HG02610 (cell line): ENCODE measurements at regions not wholly inside any gene's neighbourhood (a gene's known extent, or its start where the extent isn't known, plus 50 kb on each side); places are given as distances from the start of the nearest gene placed in this dataset.

Source experiments
- ATAC-seq: cut with Tn5 transposase; IDR thresholded peaks from one replicate; pipeline ENCODE4 v1.9.1; 2021; ENCODE audit warnings: mild to moderate bottlenecking, moderate library complexity; ENCODE audit not compliant: unreplicated experiment

DNA sequence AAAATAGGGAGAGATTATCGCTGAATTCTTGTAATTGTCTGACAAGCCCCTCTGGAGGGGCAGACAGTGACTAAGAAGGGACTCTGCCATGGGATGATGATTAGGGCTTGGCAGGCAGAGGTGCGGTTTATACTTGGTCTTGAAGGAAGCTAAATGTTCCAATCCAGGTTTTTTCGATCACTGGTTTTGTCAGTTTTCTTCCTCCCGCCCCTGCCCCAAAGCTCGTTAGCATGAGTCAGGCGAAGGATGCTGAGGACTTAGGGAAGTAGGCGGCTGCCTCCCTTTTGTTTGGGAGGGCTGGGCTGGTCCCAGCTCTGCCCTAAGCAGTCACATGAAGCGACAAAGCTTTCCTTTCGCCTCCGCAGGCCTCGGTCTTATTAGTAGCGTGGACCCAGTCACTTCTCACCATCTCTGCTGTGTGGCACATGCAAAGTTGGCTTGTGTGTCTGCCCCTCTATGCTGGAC lies 314.2 kb downstream of the CDC5L start:
- ATAC-seq: no peak

DNA sequence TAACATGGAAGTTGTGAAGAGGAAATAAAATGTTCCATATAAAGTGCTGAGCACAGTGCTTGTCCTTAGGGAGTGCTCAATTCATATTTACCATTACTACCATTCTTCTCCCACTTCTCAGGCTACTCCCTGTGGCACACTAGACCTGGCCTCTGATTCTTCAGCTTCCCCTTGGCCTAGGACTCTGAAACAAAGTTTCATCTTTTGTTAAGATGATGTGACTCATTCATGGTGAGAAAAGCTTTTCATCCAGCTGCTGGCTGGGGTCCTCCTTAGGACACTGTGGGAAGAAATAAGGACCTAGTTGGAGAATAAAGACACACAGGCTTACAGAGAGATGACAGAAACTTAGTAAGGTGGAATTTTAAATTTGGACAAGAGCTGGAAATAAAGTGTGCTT lies 314.8 kb downstream of the CDC5L start:
- no peak for ATAC-seq

DNA sequence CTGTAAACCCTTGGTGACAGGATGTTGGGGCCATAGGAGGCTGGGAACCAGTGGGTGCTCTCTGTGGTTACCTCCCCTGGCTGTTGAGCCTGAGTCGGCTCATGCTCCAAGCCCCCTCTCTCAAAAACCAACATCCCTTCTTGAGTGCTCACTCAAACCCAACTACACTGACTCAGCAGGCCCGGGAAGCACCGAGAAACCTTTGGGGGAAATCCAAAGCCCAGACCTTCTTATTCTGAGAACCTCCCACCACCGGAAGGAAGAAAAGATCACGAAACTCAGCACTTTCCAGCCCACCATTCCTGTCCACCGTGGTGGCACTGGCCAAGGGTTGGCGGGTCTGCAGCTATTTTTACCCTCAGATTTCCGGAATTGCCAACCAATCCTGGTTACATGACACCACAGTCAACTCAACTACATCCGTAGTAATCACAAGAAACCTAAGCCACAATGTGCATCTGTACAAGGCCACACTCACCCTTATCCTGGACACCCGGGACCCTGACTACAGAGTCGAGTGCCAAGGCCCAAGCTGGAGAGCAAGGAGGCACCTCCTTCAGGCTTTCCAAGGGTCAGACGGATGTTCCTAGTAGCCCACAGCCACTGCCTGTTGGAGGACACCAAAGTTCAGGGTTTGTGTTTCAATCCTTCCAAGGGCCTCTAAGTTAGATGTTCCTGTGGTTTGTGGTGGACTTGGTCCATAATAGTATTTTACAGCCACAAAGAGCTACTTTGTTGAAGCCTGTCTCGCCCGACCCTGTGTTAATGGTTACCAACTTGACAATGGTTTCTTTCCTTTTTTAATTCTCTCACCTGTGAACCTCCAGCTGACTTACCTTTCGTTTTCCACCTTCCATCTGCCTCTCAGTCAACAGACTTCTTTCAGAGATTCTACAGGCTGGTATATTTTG lies 317.0 kb downstream of the CDC5L start:
- peak; percentile 71 for ATAC-seq

DNA sequence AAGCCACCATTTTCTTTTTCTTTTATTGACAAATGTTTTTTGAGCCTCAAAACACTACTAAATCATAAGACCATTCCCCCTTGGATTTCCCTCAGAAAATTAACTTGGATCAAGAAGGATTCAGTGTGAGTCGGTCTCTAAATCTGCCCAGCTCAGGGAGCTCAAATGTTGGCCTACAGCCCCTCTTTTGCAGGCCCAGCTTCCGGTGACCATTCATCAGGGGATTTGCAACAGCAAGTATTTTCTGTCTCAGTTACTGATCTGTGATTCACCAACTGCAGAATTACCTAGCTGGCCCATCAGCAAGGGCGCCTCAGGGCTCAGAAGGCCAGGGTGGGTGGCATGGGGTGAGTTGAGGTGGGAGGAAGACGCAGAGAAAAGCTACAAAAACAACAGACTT lies 318.1 kb downstream of the CDC5L start:
- no peak for ATAC-seq

DNA sequence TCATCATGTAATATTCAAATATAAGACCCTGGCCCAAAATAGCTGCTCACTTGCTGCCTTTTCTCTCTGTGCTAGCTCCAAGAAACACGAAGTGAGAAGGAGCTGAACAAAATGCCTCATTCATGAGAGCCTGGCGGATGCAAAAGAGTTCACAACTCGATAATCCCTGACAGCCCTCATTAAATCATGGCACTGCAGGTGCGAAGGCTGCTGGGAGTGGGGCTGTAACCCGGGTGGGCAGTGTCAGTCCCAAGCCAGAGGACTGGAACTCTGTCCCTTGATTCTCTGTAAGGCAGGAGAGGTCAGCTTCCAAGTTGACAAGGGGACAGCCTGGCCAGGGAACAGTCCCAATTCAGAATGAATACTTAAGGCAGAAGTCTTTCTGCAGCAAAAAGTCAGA lies 318.5 kb downstream of the CDC5L start:
- ATAC-seq: no peak

DNA sequence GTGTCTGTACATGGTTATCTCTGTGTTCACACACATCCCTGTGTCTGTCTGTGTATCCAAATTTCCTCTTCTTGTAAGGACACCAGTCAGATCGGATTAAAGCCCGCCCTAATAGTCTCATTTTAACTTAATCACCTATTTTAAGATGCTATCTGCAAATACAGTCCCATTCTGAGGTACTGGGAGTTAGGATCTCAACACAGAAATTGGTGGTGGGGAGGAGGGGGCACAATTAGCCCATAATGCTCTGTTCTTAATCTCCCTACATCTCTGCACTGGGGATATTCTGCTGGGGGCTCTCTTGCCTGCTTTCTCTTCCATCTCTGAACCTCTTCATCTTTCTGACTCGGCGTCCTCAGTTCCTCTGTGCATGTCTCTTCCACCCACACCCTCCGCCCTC lies 320.7 kb downstream of the CDC5L start:
- no peak for ATAC-seq

DNA sequence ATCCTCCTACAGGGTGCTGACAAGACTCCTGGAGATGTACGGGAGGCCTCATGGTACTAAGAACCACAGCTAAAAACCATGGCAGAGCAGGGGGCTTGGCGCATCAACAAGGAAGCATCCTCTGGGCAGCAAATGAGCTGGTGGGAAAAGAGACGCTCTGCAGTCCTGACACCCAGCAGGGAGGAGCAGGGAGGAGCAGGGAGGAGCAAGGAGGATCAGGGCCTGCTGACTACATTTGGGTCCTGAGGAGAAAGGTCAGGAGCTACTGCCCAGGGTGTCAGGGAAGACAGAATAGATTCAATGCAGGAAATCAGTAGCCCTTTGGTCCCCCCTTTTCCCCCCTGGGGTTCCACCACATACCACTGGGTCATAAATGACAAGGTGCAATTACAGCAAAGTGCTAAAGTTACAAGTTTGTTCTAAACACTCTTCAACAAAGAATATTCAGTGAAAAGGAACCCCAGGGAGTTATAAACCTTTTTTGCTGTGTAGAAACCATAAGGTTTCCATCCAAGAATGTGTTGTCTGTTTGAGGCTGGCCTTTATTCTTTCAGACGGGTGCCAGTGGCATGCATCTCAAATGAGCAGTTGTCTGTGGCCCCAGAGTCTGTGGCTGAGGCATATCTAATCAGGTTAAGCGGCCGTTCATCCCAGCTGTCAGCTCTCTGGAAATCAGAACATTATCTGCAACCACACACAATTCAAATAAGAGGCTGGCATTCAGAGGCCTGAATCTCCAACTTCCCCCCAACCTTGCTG lies 325.0 kb downstream of the CDC5L start:
- ATAC-seq: no peak

DNA sequence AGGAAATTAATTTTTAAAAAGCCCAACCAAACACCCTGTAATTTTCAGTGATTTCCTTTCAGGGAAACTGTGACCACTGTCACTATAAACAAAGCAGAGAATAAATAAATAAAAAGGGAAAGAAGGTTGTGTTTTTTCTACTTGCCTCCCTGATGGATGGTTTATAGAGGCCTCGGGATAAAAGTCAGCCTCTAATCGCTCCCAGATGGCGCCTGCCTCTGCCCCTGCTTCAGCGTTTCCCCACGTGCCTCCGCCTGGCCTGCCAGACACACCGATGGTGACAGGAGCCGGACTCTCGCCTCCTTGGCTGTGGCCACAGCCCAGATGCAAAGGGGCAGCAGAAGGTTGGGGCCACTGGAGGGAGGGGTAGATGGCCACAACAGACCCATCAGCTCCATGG lies 327.7 kb downstream of the CDC5L start:
- no peak for ATAC-seq

DNA sequence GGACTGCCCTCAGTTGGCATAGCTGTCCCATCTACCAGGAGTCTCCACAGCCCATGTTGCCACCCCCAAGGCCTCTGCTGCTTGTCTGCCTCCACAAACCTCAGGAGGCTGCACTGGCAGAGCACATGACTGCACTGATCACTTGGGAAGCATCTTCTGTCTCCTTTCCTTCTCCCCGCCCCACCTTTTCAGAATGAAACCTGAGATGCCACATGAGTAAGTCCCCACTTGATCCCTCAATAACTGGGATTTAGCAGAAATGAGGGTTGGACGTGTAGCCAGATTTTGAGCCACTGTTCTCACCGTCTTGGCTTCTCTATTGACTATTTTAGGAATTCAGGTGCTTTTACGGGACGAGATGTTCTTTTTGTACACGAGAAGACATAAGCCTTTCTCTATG lies 328.4 kb downstream of the CDC5L start:
- no peak for ATAC-seq

DNA sequence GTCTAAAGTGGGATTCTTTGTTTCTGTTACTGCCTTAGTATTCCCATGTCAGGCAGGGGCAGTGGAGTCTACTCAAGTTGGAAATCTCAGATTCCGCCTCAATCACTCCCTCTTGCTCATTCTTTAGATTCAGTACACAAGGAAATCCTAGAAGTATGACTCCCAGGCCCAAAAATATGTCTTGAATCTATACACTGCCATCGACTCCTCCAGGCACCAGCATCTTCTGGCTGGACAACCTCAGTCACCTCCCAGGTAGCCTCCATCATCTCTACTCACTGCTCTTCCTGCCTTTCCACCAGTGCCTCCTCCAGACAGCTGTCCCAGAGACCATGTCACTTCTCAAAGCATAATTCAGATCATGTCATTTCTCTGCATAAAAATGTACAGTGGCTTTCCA lies 329.9 kb downstream of the CDC5L start:
- no peak for ATAC-seq

DNA sequence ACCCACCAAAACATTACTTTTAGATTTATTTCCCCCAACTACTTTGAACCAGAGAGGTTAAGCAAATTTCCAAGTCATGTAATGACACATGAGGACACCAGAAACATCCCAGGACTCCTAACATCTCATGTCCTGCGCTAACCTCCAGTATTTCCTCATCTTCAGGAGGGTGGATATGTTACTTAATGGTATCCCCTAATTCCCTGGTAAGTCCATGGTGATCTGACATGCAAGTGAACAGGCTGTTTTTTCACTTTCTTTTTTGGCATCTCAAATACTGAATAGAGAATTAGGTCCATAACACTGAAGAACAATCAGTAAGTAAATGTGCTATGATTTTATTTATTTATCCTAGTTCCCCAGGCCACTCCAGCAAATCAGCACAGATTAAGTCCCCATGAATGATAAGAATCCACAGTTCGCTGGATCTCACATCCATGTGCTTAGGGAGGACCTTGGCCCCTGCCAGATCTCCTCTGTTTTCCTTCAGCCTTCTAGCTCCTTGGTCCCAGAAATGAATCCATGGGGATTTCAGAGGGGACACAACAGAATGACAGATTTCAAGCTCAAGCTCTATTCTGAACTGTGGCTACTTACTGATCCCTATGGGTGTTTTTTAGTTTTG lies 334.6 kb downstream of the CDC5L start:
- ATAC-seq: no peak

DNA sequence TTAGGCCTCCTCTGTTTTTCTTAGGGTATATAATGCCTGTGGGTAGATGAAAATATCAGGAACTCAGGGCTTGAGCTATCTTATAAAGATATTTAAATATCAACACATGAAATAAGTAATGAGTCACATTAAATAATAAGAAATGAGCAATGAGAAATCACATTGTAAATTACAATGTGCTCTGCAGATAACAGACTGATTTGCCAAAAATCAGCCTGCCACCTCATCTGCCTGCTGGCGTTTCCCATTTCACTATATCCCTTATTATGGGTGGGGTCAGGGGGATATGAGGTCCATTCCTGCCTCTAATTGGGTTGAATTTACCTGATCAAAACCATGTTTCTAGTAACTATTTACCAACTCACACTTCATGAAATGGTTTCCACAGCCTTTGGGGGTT lies 335.2 kb downstream of the CDC5L start:
- ATAC-seq: no peak

DNA sequence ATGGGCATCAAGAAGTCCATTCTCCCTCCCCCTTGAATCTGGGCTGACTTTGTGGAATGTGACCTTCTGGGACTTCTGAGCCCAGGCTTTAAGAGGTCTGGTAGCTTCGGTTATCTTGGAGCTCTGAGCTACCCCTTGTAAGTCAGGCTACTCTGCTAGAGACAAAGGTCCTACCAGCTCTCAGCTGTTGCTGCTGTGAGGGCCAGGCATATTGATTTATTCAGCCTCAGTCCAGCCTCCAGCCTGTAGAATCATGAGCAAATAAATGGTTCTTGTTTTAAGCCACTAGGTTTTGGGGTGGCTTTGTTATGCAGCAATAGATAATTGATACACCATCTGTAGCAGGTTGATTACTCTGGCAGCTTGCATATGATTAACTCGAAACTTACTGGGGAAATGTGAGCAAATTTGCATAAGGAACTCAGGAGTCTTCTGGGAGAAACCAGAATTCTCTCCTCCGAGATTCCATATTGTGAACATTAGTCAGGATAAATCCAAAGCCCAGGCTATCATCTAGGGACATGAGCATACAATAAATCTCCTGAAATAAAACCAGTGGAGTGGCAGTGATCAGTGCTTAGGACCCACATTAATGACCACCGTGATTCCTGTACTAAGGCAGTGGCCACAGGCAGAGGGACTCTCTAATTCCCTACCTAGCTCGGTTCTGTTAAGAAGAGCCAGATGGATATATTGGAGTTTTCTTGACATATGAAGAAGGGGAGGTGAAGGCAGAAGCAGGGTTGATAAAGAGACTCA lies 336.1 kb downstream of the CDC5L start:
- ATAC-seq: no peak

DNA sequence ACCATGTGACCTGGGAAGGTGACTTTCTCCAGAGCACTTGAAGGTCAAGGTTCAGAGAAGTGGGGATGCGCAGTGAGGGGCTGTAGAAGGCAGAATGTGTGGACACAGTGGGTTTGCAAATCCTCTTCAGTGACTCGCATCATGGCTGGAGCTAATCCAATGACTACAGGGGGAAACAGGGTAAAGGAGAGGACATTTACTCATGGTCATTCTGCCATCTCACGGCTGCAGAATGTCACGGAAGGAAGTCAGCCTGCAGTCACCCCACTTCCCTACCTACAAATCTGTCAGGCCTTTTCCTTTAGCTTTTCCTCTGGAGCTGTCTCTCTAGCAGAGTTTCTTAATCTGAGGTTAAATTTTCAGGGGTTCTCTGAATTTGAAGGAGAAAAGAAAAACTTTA lies 337.6 kb downstream of the CDC5L start:
- ATAC-seq: no peak

DNA sequence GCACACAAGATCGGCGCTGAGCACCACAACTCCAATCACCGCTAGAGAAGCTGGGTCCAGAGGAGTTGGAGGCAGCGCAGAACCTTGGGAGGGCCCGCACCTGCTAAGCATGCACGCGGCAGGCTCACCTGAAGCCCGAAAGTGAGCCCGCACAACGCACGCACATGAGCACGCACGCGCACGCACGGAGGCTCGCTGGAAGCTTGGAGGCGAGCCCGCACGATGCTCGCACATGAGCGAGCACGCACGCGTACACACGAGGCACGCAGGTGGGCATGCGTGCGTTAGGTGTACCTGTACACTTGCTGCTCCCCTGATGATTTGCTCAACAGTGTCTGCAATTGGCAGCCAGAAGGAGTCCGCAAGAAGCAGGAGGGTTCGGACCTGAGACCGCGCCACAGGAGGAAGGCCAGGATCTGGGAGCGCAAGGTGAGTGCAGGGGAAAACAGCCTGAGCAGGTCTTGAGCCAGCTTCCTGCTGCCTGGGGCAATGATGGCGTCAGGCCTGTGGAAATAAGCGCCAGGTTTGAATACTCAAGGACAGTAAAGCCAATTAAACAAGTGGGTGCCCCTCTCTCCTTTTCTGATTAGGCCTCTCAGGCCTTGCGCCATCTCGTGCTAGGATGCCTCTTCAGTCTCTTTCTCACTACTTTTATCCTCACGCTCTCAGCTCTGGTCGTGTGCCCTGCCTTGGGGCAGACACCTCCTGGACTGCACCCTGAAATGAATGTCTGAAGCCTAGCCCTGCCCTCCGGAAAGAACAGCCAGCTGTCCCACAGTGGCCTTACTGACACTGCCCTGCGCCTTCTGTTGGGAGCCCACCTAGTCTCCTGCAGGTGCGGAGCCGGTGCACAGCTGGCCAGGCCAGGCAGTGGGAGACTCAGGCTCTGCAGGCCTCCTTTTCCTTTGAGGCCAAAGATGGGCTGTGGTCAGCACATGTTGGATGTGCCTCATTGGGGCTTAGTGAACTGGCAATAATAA lies 340.4 kb downstream of the CDC5L start:
- no peak for ATAC-seq

DNA sequence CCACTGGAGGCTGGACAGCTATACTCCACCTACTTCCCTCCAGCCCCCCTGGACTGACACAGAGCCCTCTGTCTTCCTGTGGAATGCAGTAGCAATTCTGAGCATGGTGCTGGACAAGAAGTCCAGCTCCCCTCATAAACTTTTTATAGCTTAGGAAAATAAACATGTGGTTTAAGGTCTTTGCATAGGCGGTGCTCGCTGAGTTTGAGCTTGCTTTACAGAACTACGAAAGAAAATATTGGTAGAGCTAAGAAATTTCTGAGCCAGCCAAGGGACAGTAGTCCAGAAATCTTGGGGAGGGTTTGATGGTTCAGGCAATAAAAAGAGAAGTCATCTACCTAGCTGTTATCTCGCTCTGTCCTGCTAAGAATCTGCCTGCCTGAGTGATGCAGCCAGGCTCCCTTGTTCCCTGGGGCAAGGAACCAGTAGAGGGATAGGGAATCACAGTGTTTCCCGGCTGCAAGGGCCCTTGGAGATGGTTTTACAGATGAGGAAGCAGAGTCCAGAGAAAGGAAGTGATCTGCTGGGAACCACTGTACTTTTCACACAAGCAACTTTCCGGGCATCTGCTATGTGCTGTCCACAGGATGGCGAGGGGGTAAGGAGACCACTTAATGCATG lies 343.4 kb downstream of the CDC5L start:
- ATAC-seq: no peak

DNA sequence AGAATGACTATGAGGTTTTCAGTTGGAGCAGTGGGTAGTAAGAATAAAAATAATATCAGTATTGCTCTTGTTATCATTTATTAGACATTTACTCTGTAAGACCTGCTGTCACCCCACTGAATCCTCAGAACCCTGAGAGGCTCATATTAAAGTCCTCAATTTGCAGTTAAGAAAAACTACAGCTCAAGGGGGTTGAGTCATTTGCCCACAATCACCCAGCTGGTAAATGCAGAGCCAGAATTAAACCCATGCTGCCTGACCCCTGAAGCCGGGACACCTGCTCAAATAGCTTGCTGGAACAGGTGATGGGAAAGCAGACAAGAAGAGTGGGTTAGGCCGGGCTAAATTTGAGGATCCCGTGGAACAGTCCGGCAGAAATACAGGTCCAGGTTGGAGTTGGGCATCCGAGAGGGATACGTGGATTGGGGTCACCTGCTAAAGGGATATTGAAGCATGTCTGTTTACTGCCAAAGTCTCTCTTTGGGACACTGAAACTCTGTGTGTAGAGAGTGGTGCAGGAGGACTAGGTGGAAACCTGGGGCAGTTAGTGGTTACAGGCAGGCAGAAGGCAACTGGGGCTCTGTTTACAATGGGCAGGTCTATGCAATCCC lies 344.1 kb downstream of the CDC5L start:
- ATAC-seq: no peak

DNA sequence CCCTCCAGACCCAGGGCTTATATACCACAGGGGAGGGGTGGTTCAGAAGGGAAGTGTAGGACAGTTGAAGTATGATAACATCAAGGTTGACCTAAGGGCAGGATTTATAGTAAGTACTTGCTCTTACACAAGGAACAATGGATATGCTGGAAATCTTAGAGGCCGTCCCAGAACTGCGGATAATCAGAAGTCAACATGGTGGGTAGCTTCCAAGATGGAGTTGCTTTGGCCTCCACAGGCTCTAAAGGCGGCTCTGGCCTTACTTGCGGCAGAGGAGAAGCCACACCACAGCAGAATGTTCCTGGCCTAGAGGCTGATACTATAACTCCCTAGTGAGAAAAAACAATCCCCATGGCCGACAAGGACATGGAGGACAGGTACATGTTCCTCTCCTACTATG lies 344.7 kb downstream of the CDC5L start:
- ATAC-seq: no peak

DNA sequence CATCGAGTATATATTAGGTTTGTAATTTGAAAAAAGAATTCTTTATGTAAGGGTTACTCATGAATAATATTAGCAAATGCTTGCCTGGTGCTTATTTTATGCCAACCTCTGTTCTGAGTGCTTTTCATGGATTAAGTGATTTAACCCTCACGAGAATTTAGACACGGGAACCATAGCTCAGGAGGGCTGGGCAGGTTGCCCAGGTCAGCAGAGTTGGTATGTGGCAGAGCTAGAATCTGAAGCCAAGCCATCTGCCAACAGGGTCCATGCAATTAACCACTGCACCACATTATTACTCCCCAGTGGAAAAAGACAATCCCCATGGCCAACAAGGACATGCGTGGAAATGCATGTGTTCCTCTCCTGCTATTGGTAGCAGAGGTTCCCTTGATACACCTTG lies 345.6 kb downstream of the CDC5L start:
- ATAC-seq: no peak
